CD4-positive, alpha-beta memory T cell (primary cell): ENCODE measurements at regions not wholly inside any gene's neighbourhood (a gene's known extent, or its start where the extent isn't known, plus 50 kb on each side); places are given as distances from the start of the nearest gene placed in this dataset.

Experiments
- CTCF ChIA-PET: fragments of 350-600 bp; sonication (Branson Sonifier 250); formaldehyde crosslinking; loops from one replicate; lab custom pipeline; 2021; ENCODE audit warnings: inconsistent platforms; ENCODE audit not compliant: partially characterized antibody; lab: Charles Lee
- POLR2A ChIA-PET: fragments of 350-600 bp; sonication (Branson Sonifier 250); formaldehyde crosslinking; loops from one replicate; lab custom pipeline; 2021; ENCODE audit not compliant: partially characterized antibody; lab: Charles Lee
- DNase-seq, 5 donors: peaks; one replicate each; pipeline versions ENCODE4 v3.0.0 to v3.0.0-alpha.2; 2020 to 2022; ENCODE audit warnings: mixed read lengths in 1 of 5
- H3K27ac ChIP-seq: one replicate; pipeline ENCODE4 v1.7.0; 2013; ENCODE audit warnings: low read depth, low read length
- H3K27me3 ChIP-seq: 2 replicates; pipeline ENCODE4 v1.7.0; 2013; ENCODE audit warnings: mild to moderate bottlenecking, low read length, moderate library complexity; ENCODE audit not compliant: insufficient read depth
- H3K36me3 ChIP-seq: 2 replicates; pipeline ENCODE4 v1.7.0; 2013; ENCODE audit warnings: mild to moderate bottlenecking, low read length, moderate library complexity; ENCODE audit not compliant: insufficient read depth
- H3K4me1 ChIP-seq: 2 replicates; pipeline ENCODE4 v1.7.0; 2013; ENCODE audit warnings: mild to moderate bottlenecking, low read length, moderate library complexity; ENCODE audit not compliant: insufficient read depth
- H3K4me3 ChIP-seq, 2 donors: one replicate each; pipeline ENCODE4 v1.7.0; 2013; ENCODE audit warnings: low read length in 2 of 2, mild to moderate bottlenecking in 1 of 2
- H3K9me3 ChIP-seq, 2 donors: one replicate each; pipeline ENCODE4 v1.7.0; 2013; ENCODE audit warnings: low read length in 2 of 2, control low read depth in 1 of 2; ENCODE audit not compliant: control insufficient read depth in 1 of 2
- H3K27ac Mint-ChIP-seq, 7 donors: one replicate each; pipeline ENCODE4 v1.8.0; 2020 to 2021; ENCODE audit warnings: mixed read lengths in 7 of 7, mild to moderate bottlenecking in 6 of 7, inconsistent platforms in 3 of 7, moderate library complexity in 3 of 7
- H3K27me3 Mint-ChIP-seq, 2 donors: one replicate each; pipeline ENCODE4 v1.8.0; 2020 to 2021; ENCODE audit warnings: mixed read lengths in 2 of 2
- H3K36me3 Mint-ChIP-seq, 2 donors: one replicate each; pipeline ENCODE4 v1.8.0; 2020 to 2021; ENCODE audit warnings: mixed read lengths in 2 of 2, inconsistent platforms in 1 of 2, mild to moderate bottlenecking in 1 of 2
- H3K4me1 Mint-ChIP-seq, 4 donors: one replicate each; pipeline ENCODE4 v1.8.0; 2020 to 2021; ENCODE audit warnings: mixed read lengths in 4 of 4, mild to moderate bottlenecking in 1 of 4
- H3K4me3 Mint-ChIP-seq, 8 donors: one replicate each; pipeline ENCODE4 v1.8.0; 2020 to 2021; ENCODE audit warnings: mixed read lengths in 8 of 8, mild to moderate bottlenecking in 7 of 8, moderate library complexity in 6 of 8, inconsistent platforms in 3 of 8
- H3K9me3 Mint-ChIP-seq, 8 donors: one replicate each; pipeline ENCODE4 v1.8.0; 2020 to 2021; ENCODE audit warnings: mixed read lengths in 8 of 8, mild to moderate bottlenecking in 5 of 8, inconsistent platforms in 3 of 8, moderate library complexity in 1 of 8
- intact Hi-C: fragments of 100-400 bp; cut with micrococcal nuclease; formaldehyde crosslinking; loops from one replicate; pipeline ENCODE4 v1.15.1; 2023

- H3K9me3 Mint-ChIP-seq, result peaks cover 0 to 3% (median 0%) of the 10 kb centered on the region in 8 donors
- peaks cover 0 to 2% of the 10 kb centered on the region in 2 donors for H3K27me3 Mint-ChIP-seq
- ChIA-PET CTCF (no interaction called here), POLR2A (no interaction called here)
- Histone ChIP-seq H3K27me3 (no peaks in the 10 kb centered on the region), H3K36me3 (no peaks in the 10 kb centered on the region), H3K4me1 (no peaks in the 10 kb centered on the region), H3K4me3 (no peak overlapping the region), H3K9me3 (no peaks in the 10 kb centered on the region), H3K27ac (no peak overlapping the region)
- no peak overlapping the region for H3K27ac Mint-ChIP-seq
- no peak for DNase-seq
- H3K4me1 Mint-ChIP-seq, result no peaks in the 10 kb centered on the region
- intact Hi-C loops, result no loop called here
- H3K36me3 Mint-ChIP-seq, result no peaks in the 10 kb centered on the region
- no peak overlapping the region for H3K4me3 Mint-ChIP-seq
Measured at GRCh38 chr13:44739120-44739519, 163.0 kb upstream of the TSC22D1 start.

DNA sequence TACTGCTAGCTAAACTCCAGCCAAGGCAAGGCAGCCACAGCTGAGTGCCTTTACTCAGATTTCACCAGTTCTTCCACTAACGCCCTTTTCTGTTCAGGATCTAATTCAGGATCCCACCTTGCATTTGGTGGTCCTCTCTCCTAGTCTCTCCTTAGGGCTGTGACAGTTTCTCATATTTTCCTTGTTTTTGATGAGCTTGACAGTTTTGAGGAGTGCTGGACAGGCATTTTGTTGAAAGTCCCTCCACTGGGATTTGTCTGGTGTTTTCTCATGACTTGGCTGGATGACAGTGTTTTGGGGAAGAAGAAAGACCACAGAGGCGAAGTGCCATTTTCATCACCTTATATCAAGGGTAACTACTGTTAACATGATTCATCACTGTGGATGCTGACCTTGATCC lies 162.3 kb upstream of the TSC22D1 start:
- POLR2A ChIA-PET, result no interaction called here
- no peaks in the 10 kb centered on the region for H3K36me3 Mint-ChIP-seq
- CTCF ChIA-PET, result no interaction called here

DNA sequence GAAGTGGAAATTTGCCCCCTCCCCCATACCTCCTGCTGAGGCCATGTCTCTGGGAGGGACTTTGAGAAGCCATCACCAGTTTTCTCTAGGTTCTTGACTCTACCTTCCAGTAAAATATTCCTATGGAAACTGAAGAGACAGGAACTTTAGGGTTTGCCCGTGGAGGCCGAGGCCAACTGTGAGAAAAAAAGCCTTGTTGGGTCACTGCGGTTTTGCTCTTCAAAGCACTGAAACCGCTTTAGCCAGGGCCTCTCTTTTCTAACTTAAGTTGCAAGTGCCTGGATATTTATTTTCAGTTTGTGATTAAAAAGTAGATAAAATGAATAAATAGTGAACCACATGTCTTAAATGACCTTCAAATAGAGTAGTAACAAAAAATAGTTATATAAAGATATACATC lies 159.7 kb upstream of the TSC22D1 start:
- H3K27ac Mint-ChIP-seq, result no peak overlapping the region
- CTCF ChIA-PET, result no interaction called here
- POLR2A ChIA-PET, result no interaction called here
- Histone ChIP-seq H3K27me3 (no peaks in the 10 kb centered on the region), H3K9me3 (no peaks in the 10 kb centered on the region), H3K36me3 (no peaks in the 10 kb centered on the region), H3K4me1 (no peaks in the 10 kb centered on the region), H3K27ac (no peak overlapping the region), H3K4me3 (no peak overlapping the region)
- H3K27me3 Mint-ChIP-seq, result peaks cover 0 to 2% of the 10 kb centered on the region in 2 donors
- intact Hi-C loops, result no loop called here
- H3K36me3 Mint-ChIP-seq, result no peaks in the 10 kb centered on the region
- no peak for DNase-seq
- no peaks in the 10 kb centered on the region for H3K4me1 Mint-ChIP-seq
- peaks cover 0 to 3% (median 0%) of the 10 kb centered on the region in 8 donors for H3K9me3 Mint-ChIP-seq
- no peak overlapping the region for H3K4me3 Mint-ChIP-seq

More for the DNA sequence above, 162.3 kb upstream of the TSC22D1 start:
- Histone ChIP-seq H3K27ac (no peak overlapping the region), H3K4me3 (no peak overlapping the region), H3K9me3 (no peaks in the 10 kb centered on the region), H3K27me3 (no peaks in the 10 kb centered on the region), H3K4me1 (no peaks in the 10 kb centered on the region), H3K36me3 (no peaks in the 10 kb centered on the region)
- no peak for DNase-seq
- Mint-ChIP-seq H3K9me3 (no peaks in the 10 kb centered on the region), H3K4me3 (no peak overlapping the region), H3K27me3 (peaks cover 0 to 2% of the 10 kb centered on the region in 2 donors), H3K27ac (no peak overlapping the region), H3K4me1 (no peaks in the 10 kb centered on the region)
- intact Hi-C loops, result no loop called here

DNA sequence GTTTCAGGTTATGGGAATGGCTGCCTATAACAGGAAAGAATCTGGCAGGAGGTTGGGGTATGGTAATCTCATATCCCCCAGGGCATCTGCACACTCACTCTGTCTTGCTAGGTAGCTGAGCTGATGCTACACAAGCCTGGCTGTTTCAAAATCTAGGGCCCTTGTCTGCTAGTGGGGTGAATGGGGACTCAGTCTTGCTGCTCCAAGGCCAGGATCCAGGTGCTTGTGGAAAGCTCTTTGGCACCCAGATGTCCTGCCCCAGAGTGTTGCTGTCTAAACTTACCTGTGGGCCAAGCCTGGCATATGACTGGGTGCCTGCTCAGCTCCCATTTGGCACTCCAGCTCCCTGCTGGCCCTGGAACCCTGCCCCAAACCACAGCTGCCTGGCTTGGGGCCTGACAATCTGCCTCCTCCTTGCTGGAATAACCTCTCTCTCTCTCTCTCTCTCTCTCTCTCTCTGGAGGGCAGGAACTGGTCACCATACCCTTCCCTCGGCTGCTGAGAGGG lies 158.1 kb upstream of the TSC22D1 start:
- DNase-seq, result no peak
- ChIA-PET CTCF (no interaction called here), POLR2A (no interaction called here)
- Histone ChIP-seq H3K27ac (no peak overlapping the region), H3K4me3 (no peak overlapping the region), H3K27me3 (no peaks in the 10 kb centered on the region), H3K9me3 (no peaks in the 10 kb centered on the region), H3K36me3 (no peaks in the 10 kb centered on the region), H3K4me1 (no peaks in the 10 kb centered on the region)
- Mint-ChIP-seq H3K9me3 (peaks cover 0 to 3% (median 0%) of the 10 kb centered on the region in 8 donors), H3K27me3 (peaks cover 0 to 2% of the 10 kb centered on the region in 2 donors), H3K27ac (no peak overlapping the region), H3K4me3 (no peak overlapping the region), H3K4me1 (no peaks in the 10 kb centered on the region), H3K36me3 (no peaks in the 10 kb centered on the region)
- intact Hi-C loops, result no loop called here

- Mint-ChIP-seq H3K4me1 (no peaks in the 10 kb centered on the region), H3K9me3 (peaks cover 0 to 3% (median 0%) of the 10 kb centered on the region in 8 donors), H3K4me3 (no peak overlapping the region), H3K27me3 (peaks cover 0 to 5% of the 10 kb centered on the region in 2 donors), H3K36me3 (no peaks in the 10 kb centered on the region), H3K27ac (no peak overlapping the region)
- Histone ChIP-seq H3K27me3 (no peaks in the 10 kb centered on the region), H3K4me3 (no peak overlapping the region), H3K36me3 (no peaks in the 10 kb centered on the region), H3K27ac (no peak overlapping the region), H3K9me3 (no peaks in the 10 kb centered on the region), H3K4me1 (no peaks in the 10 kb centered on the region)
- intact Hi-C loops, result no loop called here
- DNase-seq, result no peak
- ChIA-PET CTCF (no interaction called here), POLR2A (no interaction called here)
Measured at GRCh38 chr13:44732503-44733098, 156.5 kb upstream of the TSC22D1 start.

DNA sequence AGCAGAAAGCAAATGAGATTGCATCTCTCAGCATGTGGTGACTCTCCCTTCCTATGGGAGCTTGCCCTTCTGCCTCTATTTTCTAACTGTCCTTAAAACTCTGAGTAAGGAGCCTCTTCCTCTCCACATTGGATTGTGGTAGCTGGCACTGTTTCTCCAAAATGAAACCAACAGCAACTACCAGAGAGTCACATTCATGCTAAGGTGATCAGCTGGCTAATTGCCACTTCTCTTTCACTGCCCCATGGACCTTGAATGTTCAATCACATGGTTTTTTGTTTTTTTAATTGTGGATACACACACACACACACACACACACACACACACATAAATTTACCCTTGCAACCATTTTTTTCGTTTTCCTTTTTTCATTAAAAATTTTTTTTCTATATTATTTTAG lies 154.7 kb upstream of the TSC22D1 start:
- Histone ChIP-seq H3K4me1 (no peaks in the 10 kb centered on the region), H3K9me3 (no peaks in the 10 kb centered on the region), H3K27me3 (no peaks in the 10 kb centered on the region), H3K36me3 (no peaks in the 10 kb centered on the region), H3K4me3 (no peak overlapping the region), H3K27ac (no peak overlapping the region)
- intact Hi-C loops, result no loop called here
- peaks cover 0 to 3% (median 0%) of the 10 kb centered on the region in 8 donors for H3K9me3 Mint-ChIP-seq
- H3K27ac Mint-ChIP-seq, result no peak overlapping the region
- ChIA-PET POLR2A (no interaction called here), CTCF (no interaction called here)
- no peak for DNase-seq
- H3K27me3 Mint-ChIP-seq, result peaks cover 0 to 6% of the 10 kb centered on the region in 2 donors
- H3K4me1 Mint-ChIP-seq, result no peaks in the 10 kb centered on the region
- no peaks in the 10 kb centered on the region for H3K36me3 Mint-ChIP-seq
- H3K4me3 Mint-ChIP-seq, result no peak overlapping the region

DNA sequence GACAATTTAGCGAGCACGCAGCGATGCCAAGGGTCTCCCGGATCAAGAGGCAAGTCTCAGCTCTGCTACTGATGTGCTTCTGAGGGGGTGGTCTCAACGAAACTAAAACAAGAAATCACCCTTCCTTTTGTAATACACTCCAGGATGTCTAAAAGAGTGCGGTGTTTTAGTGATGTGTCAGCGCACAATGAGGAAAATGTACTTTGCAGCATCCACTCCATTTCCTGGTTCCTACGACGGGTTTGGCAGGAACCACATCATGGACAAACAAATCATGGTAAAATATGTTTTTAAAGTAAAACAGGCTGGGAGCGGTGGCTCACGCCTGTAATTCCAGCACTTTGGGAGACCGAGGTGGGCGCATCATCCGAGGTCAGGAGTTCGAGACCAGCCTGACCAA lies 154.0 kb upstream of the TSC22D1 start:
- intact Hi-C loops, result no loop called here
- H3K36me3 Mint-ChIP-seq, result no peaks in the 10 kb centered on the region
- no peaks in the 10 kb centered on the region for H3K4me1 Mint-ChIP-seq
- H3K27me3 ChIP-seq, result no peaks in the 10 kb centered on the region
- ChIA-PET POLR2A (no interaction called here), CTCF (no interaction called here)
- no peak overlapping the region for H3K4me3 Mint-ChIP-seq
- peaks cover 0 to 6% of the 10 kb centered on the region in 2 donors for H3K27me3 Mint-ChIP-seq
- no peak overlapping the region for H3K4me3 ChIP-seq
- no peak for DNase-seq
- no peaks in the 10 kb centered on the region for H3K9me3 ChIP-seq
- H3K27ac Mint-ChIP-seq, result no peak overlapping the region
- H3K9me3 Mint-ChIP-seq, result peaks cover 0 to 3% (median 0%) of the 10 kb centered on the region in 8 donors
- no peaks in the 10 kb centered on the region for H3K36me3 ChIP-seq
- H3K4me1 ChIP-seq, result no peaks in the 10 kb centered on the region
- H3K27ac ChIP-seq, result no peak overlapping the region
